H9 (cell line): ENCODE measurements at regions not wholly inside any gene's neighbourhood (a gene's known extent, or its start where the extent isn't known, plus 50 kb on each side); places are given as distances from the start of the nearest gene placed in this dataset.

Experiments used
- DNase-seq: peaks from one replicate; pipeline ENCODE4 v3.0.0-alpha.2; 2017
- H2AFZ ChIP-seq: one replicate; pipeline ENCODE4 v1.6.1; 2013; ENCODE audit warnings: mild to moderate bottlenecking, low read length, control low read depth, moderate library complexity
- H2AK5ac ChIP-seq: 2 replicates; pipeline ENCODE4 v1.6.1; 2013; ENCODE audit warnings: low read length, control low read depth, mixed read lengths; ENCODE audit not compliant: insufficient read length
- H2BK120ac ChIP-seq: one replicate; pipeline ENCODE4 v1.6.1; 2013; ENCODE audit warnings: low read depth, mild to moderate bottlenecking, low read length, control low read depth, inconsistent platforms; ENCODE audit not compliant: poor library complexity, severe bottlenecking
- H2BK12ac ChIP-seq: 2 replicates; pipeline ENCODE4 v1.6.1; 2013; ENCODE audit warnings: low read length, control low read depth, mixed read lengths, low read depth; ENCODE audit not compliant: insufficient read length
- H2BK15ac ChIP-seq: 2 replicates; pipeline ENCODE4 v1.6.1; 2013; ENCODE audit warnings: low read depth, low read length, control low read depth
- H2BK20ac ChIP-seq: one replicate; pipeline ENCODE4 v1.6.1; 2013; ENCODE audit warnings: low read depth, mild to moderate bottlenecking, low read length, control low read depth, inconsistent platforms; ENCODE audit not compliant: poor library complexity, severe bottlenecking
- H2BK5ac ChIP-seq: 2 replicates; pipeline ENCODE4 v1.6.1; 2013; ENCODE audit warnings: low read length, control low read depth, mixed read lengths; ENCODE audit not compliant: insufficient read length
- H3K14ac ChIP-seq: 2 replicates; pipeline ENCODE4 v1.6.1; 2013; ENCODE audit warnings: low read length, control low read depth; ENCODE audit not compliant: insufficient read depth
- H3K18ac ChIP-seq: 2 replicates; pipeline ENCODE4 v1.6.1; 2013; ENCODE audit warnings: low read depth, mild to moderate bottlenecking, mixed read lengths, low read length, control low read depth; ENCODE audit not compliant: insufficient read length
- H3K23ac ChIP-seq: 2 replicates; pipeline ENCODE4 v1.6.1; 2013; ENCODE audit warnings: low read length, control low read depth, mixed read lengths, low read depth; ENCODE audit not compliant: insufficient read length
- H3K23me2 ChIP-seq: 2 replicates; pipeline ENCODE4 v1.6.1; 2013; ENCODE audit warnings: low read depth, mild to moderate bottlenecking, mixed read lengths, low read length, control low read depth; ENCODE audit not compliant: insufficient read length, poor library complexity, severe bottlenecking
- H3K27ac ChIP-seq: 2 replicates; pipeline ENCODE4 v1.5.1; 2013; ENCODE audit warnings: low read length, control low read depth, mixed read lengths, low read depth; ENCODE audit not compliant: insufficient read length
- H3K27me3 ChIP-seq: 2 replicates; pipeline ENCODE4 v1.6.1; 2013; ENCODE audit warnings: low read length, control low read depth, inconsistent platforms; ENCODE audit not compliant: insufficient read depth
- H3K4ac ChIP-seq: 2 replicates; pipeline ENCODE4 v1.6.1; 2013; ENCODE audit warnings: low read depth, mild to moderate bottlenecking, control low read depth, inconsistent platforms, low read length, moderate library complexity
- H3K4me1 ChIP-seq: 2 replicates; pipeline ENCODE4 v1.6.1; 2013; ENCODE audit warnings: low read length, control low read depth, inconsistent platforms; ENCODE audit not compliant: insufficient read depth
- H3K4me2 ChIP-seq: 2 replicates; pipeline ENCODE4 v1.6.1; 2013; ENCODE audit warnings: low read length, control low read depth, mixed read lengths; ENCODE audit not compliant: insufficient read length, insufficient read depth
- H3K56ac ChIP-seq: 2 replicates; pipeline ENCODE4 v1.6.1; 2013; ENCODE audit warnings: low read depth, mild to moderate bottlenecking, mixed read lengths, low read length, control low read depth; ENCODE audit not compliant: insufficient read length
- H3K79me1 ChIP-seq: 2 replicates; pipeline ENCODE4 v1.6.1; 2013; ENCODE audit warnings: low read depth, mild to moderate bottlenecking, moderate library complexity, low read length, control low read depth, inconsistent platforms; ENCODE audit not compliant: insufficient read depth, poor library complexity, severe bottlenecking
- H3K79me2 ChIP-seq: 2 replicates; pipeline ENCODE4 v1.6.1; 2013; ENCODE audit warnings: low read length, control low read depth, inconsistent platforms; ENCODE audit not compliant: insufficient read depth
- H3K9ac ChIP-seq: 2 replicates; pipeline ENCODE4 v1.6.1; 2013; ENCODE audit warnings: low read length, control low read depth, mixed read lengths; ENCODE audit not compliant: insufficient read length; ENCODE audit errors: extremely low read depth
- H3K9me3 ChIP-seq: one replicate; pipeline ENCODE4 v1.6.1; 2013; ENCODE audit warnings: low read depth, low read length, inconsistent platforms; ENCODE audit not compliant: control insufficient read depth
- H3T11ph ChIP-seq: one replicate; pipeline ENCODE4 v1.6.1; 2013; ENCODE audit warnings: mild to moderate bottlenecking, low read length, control low read depth, inconsistent platforms
- H4K20me1 ChIP-seq: one replicate; pipeline ENCODE4 v1.6.1; 2013; ENCODE audit not compliant: control insufficient read depth, insufficient read length, insufficient read depth
- H4K5ac ChIP-seq: 2 replicates; pipeline ENCODE4 v1.6.1; 2013; ENCODE audit warnings: low read depth, mild to moderate bottlenecking, mixed read lengths, low read length, control low read depth; ENCODE audit not compliant: insufficient read length
- H4K8ac ChIP-seq: replicated peaks from 2 replicates; pipeline ENCODE4 v1.6.1; 2013; ENCODE audit warnings: low read length, control low read depth, mixed read lengths, low read depth; ENCODE audit not compliant: insufficient read length
- H4K91ac ChIP-seq: 2 replicates; pipeline ENCODE4 v1.6.1; 2013; ENCODE audit warnings: low read depth, mild to moderate bottlenecking, moderate library complexity, mixed read lengths, low read length, control low read depth; ENCODE audit not compliant: insufficient read length
- H3K27ac Mint-ChIP-seq, 3 experiments: 2 replicates in 2 of 3; 3 replicates in 1 of 3; pipeline ENCODE4 v1.8.0; 2020 to 2021; ENCODE audit warnings: mixed read lengths in 3 of 3, mild to moderate bottlenecking in 1 of 3, moderate library complexity in 1 of 3
- H3K27me3 Mint-ChIP-seq: 2 replicates; pipeline ENCODE4 v1.8.0; 2021; ENCODE audit warnings: low read depth, mild to moderate bottlenecking, moderate library complexity, mixed read lengths
- H3K36me3 Mint-ChIP-seq, 3 experiments: 2 replicates in 2 of 3; 3 replicates in 1 of 3; pipeline ENCODE4 v1.8.0; 2020 to 2021; ENCODE audit warnings: low read depth in 3 of 3, mixed read lengths in 3 of 3; ENCODE audit not compliant: insufficient read depth in 1 of 3
- H3K4me1 Mint-ChIP-seq, 2 experiments: 2 replicates each; pipeline ENCODE4 v1.8.0; 2020; ENCODE audit warnings: mixed read lengths in 2 of 2
- H3K4me3 Mint-ChIP-seq, 2 experiments: 2 replicates in 1 of 2; 3 replicates in 1 of 2; pipeline ENCODE4 v1.8.0; 2020 to 2021; ENCODE audit warnings: mild to moderate bottlenecking in 2 of 2, mixed read lengths in 2 of 2, moderate library complexity in 1 of 2
- H3K9me3 Mint-ChIP-seq, 2 experiments: 2 replicates in 1 of 2; 3 replicates in 1 of 2; pipeline ENCODE4 v1.8.0; 2020; ENCODE audit warnings: mild to moderate bottlenecking in 2 of 2, mixed read lengths in 2 of 2, moderate library complexity in 1 of 2
- WGBS: extraction: QIAGEN DNeasy Blood & Tissue Kit; methylation state at CpG from one replicate; pipeline ENCODE4 v1.1.7; 2013; ENCODE audit warnings: missing lambda C conversion rate, low lambda C conversion rate, mixed read lengths; ENCODE audit not compliant: insufficient read length; ENCODE audit errors: extremely low coverage; 5-methylcytosine and 5-hydroxymethylcytosine counted together
- TF ChIP-seq, protein P1 (sequence below): fragments of 200-600 bp; sonication (generic); conservative IDR thresholded peaks from 3 replicates; pipeline ENCODE4 v1.8.0; 2021; ENCODE audit warnings: antibody characterized with exemption, mild to moderate bottlenecking

- H4K20me1 ChIP-seq = no peaks in the 10 kb centered on the region
- H2BK120ac ChIP-seq = no peak overlapping the region
- no peak overlapping the region for H3K23ac ChIP-seq
- no peak overlapping the region for H4K8ac ChIP-seq
- Mint-ChIP-seq H3K36me3 (peaks cover 0 to 7% (median 3%) of the 10 kb centered on the region in 3 experiments; a peak in 3 of 7 replicates), H3K27ac (no peak overlapping the region), H3K4me3 (no peak overlapping the region), H3K9me3 (peaks cover 0 to 5% of the 10 kb centered on the region in 2 experiments; a peak in 4 of 5 replicates), H3K27me3 (peaks cover 4% of the 10 kb centered on the region), H3K4me1 (peaks cover 14 to 18% of the 10 kb centered on the region in 2 experiments)
- no peak overlapping the region for H3K9ac ChIP-seq
- H3K27me3 ChIP-seq = no peaks in the 10 kb centered on the region
- no peak overlapping the region for H2BK12ac ChIP-seq
- DNase-seq = no peak
- H3T11ph ChIP-seq = no peak overlapping the region
- H3K23me2 ChIP-seq = no peaks in the 10 kb centered on the region
- no peak overlapping the region for H4K91ac ChIP-seq
- peaks cover 3% of the 10 kb centered on the region; the same call in 1 of the 2 replicates for H3K4me1 ChIP-seq
- TF ChIP-seq, protein P1, sequence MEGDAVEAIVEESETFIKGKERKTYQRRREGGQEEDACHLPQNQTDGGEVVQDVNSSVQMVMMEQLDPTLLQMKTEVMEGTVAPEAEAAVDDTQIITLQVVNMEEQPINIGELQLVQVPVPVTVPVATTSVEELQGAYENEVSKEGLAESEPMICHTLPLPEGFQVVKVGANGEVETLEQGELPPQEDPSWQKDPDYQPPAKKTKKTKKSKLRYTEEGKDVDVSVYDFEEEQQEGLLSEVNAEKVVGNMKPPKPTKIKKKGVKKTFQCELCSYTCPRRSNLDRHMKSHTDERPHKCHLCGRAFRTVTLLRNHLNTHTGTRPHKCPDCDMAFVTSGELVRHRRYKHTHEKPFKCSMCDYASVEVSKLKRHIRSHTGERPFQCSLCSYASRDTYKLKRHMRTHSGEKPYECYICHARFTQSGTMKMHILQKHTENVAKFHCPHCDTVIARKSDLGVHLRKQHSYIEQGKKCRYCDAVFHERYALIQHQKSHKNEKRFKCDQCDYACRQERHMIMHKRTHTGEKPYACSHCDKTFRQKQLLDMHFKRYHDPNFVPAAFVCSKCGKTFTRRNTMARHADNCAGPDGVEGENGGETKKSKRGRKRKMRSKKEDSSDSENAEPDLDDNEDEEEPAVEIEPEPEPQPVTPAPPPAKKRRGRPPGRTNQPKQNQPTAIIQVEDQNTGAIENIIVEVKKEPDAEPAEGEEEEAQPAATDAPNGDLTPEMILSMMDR = no peak
- H3K79me2 ChIP-seq = no peaks in the 10 kb centered on the region
- H2BK15ac ChIP-seq = no peak overlapping the region
- no peak overlapping the region for H3K27ac ChIP-seq
- H2BK20ac ChIP-seq = no peak overlapping the region
- H4K5ac ChIP-seq = no peak overlapping the region
- no CpG with 5 or more reads among the region's 1 CpG for WGBS
- H3K14ac ChIP-seq = no peak overlapping the region
- no peak overlapping the region for H2AK5ac ChIP-seq
- no peaks in the 10 kb centered on the region for H3K9me3 ChIP-seq
- H3K56ac ChIP-seq = no peak overlapping the region
- no peak overlapping the region for H3K4me2 ChIP-seq
- H3K4ac ChIP-seq = no peak overlapping the region
- no peak overlapping the region for H2BK5ac ChIP-seq
- no peak overlapping the region for H3K18ac ChIP-seq
- H3K79me1 ChIP-seq = no peaks in the 10 kb centered on the region
- H2AFZ ChIP-seq = no peak overlapping the region
Measured at GRCh38 chr3:156035158-156035557, 85.2 kb upstream of the KCNAB1 start.
